Adrenal gland (tissue), 9 donors: ENCODE measurements at regions not wholly inside any gene's neighbourhood (a gene's known extent, or its start where the extent isn't known, plus 50 kb on each side); places are given as distances from the start of the nearest gene placed in this dataset.

Source experiments
- DNase-seq, 7 donors: peaks; one replicate each; pipeline ENCODE4 v3.0.0-alpha.2; 2019 to 2020
- H3K27ac ChIP-seq, 5 donors: fragments of 200-600 bp; sonication (generic) in 4 of 5; 1 replicate in 3 of 5; 2 replicates in 2 of 5; pipeline versions ENCODE4 v1.5.1 to v1.8.0; 2016 to 2020; ENCODE audit warnings: mild to moderate bottlenecking in 1 of 5
- H3K27me3 ChIP-seq: fragments of 200-600 bp; 2 replicates; pipeline ENCODE4 v1.8.0; 2021
- H3K36me3 ChIP-seq, 2 donors: fragments of 200-600 bp; replicated peaks in 1 of 2; 1 replicate in 1 of 2; 2 replicates in 1 of 2; pipeline versions ENCODE4 v1.5.1 to v1.8.0; 2018 to 2022
- H3K4me1 ChIP-seq, 2 donors: fragments of 200-600 bp; replicated peaks in 1 of 2; 1 replicate in 1 of 2; 2 replicates in 1 of 2; pipeline versions ENCODE4 v1.5.1 to v1.8.0; 2018 to 2021
- H3K4me3 ChIP-seq, 4 donors: fragments of 200-600 bp; sonication (generic) in 3 of 4; one replicate each; pipeline ENCODE4 v1.5.1; 2016 to 2018
- H3K9me3 ChIP-seq, 3 donors: fragments of 200-600 bp; sonication (generic) in 1 of 3; replicated peaks in 1 of 3; 1 replicate in 2 of 3; 2 replicates in 1 of 3; pipeline versions ENCODE4 v1.5.1 to v1.8.0; 2016 to 2021
- POLR2A ChIP-seq, 2 donors: fragments of 450-650 bp; IDR thresholded peaks; one replicate each; pipeline ENCODE4 v1.6.1; 2017; ENCODE audit warnings: antibody characterized with exemption in 2 of 2, mild to moderate bottlenecking in 2 of 2, moderate library complexity in 1 of 2
- WGBS, 4 donors: extraction: QIAGEN DNeasy Blood & Tissue Kit in 2 of 4; methylation state at CpG; one replicate each; pipeline versions ENCODE4 v1.1.5 to v1.1.7; 2013 to 2017; 5-methylcytosine and 5-hydroxymethylcytosine counted together
- intact Hi-C, 2 donors: fragments of 100-400 bp; cut with DNase I; formaldehyde crosslinking; loops; one replicate each; pipeline versions ENCODE4 v1.14.1 to v1.15.0; 2022 to 2023
- TF ChIP-seq, protein P1 (sequence below), 6 experiments: fragments of 450-650 bp in 4 of 6; fragments of 200-600 bp in 2 of 6; sonication (generic) in 1 of 6; IDR thresholded peaks; 1 replicate in 5 of 6; 2 replicates in 1 of 6; pipeline versions ENCODE4 v1.5.1 to v1.8.0; 2016 to 2021; ENCODE audit warnings: antibody characterized with exemption in 6 of 6, mild to moderate bottlenecking in 2 of 6, moderate library complexity in 1 of 6
- donor health status: healthy with polysubstance abuse.
- donor health status: Bipolar disorder and iron deficiency.
- donor health status: DM: yes; HTN: yes; CAD: no.
- donor health status: DM: no; HTN: no; CAD: no.
- donor health status: DM: no; HTN: no; CAD: no.

DNA sequence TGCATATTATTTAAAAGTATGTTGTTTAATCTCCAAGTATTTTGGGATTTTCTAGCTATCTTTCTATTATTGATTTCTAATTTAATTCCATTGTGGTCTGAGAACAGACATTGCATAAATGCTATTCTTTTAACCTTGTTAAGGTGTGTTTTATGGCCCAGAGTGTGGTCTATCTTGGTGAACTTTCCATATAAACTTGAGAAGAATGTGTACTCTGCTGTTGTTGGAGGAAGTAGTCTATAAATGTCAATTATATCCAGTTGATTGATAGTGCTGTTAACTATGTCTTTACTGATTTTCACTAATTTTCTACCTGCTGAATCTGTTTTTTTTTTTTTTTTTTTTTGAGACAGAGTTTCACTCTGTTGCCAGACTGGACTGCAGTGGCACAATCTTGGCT lies 180.9 kb downstream of the ZNF621 start:
- intact Hi-C loops = no loop called here
- H3K36me3 ChIP-seq = no peaks in the 10 kb centered on the region

DNA sequence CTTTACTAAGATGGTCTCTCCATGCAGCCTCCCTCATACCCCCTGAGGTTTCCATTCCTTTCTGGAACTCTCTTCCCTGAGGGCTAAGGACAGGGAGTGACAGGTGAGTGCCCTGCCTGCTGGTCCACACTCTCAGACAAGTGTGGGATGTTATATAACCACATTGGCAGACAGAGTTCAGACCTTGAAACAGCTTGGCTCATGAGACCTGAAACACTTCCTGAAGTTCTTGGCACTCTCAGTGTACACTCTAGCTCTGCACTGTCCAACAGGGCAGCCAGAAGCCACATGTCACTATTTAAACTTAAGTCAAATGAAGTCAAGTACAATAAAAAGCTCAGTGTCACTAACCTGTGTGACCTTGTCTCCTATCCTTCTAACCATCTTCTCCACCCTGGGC lies 188.5 kb downstream of the ZNF621 start:
- intact Hi-C loops = no loop called here
- H3K4me1 ChIP-seq = no peaks in the 10 kb centered on the region

More for the DNA sequence above, 180.9 kb downstream of the ZNF621 start:
- Histone ChIP-seq H3K27me3 (no peaks in the 10 kb centered on the region), H3K4me1 (no peaks in the 10 kb centered on the region), H3K4me3 (no peak overlapping the region), H3K9me3 (no peaks in the 10 kb centered on the region), H3K27ac (no peak overlapping the region)
- no peak for DNase-seq
- no peak for TF ChIP-seq POLR2A (IDR thresholded peaks at IDR 0.05)
- TF ChIP-seq, protein P1, sequence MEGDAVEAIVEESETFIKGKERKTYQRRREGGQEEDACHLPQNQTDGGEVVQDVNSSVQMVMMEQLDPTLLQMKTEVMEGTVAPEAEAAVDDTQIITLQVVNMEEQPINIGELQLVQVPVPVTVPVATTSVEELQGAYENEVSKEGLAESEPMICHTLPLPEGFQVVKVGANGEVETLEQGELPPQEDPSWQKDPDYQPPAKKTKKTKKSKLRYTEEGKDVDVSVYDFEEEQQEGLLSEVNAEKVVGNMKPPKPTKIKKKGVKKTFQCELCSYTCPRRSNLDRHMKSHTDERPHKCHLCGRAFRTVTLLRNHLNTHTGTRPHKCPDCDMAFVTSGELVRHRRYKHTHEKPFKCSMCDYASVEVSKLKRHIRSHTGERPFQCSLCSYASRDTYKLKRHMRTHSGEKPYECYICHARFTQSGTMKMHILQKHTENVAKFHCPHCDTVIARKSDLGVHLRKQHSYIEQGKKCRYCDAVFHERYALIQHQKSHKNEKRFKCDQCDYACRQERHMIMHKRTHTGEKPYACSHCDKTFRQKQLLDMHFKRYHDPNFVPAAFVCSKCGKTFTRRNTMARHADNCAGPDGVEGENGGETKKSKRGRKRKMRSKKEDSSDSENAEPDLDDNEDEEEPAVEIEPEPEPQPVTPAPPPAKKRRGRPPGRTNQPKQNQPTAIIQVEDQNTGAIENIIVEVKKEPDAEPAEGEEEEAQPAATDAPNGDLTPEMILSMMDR (IDR thresholded peaks at IDR 0.05) = no peak

DNA sequence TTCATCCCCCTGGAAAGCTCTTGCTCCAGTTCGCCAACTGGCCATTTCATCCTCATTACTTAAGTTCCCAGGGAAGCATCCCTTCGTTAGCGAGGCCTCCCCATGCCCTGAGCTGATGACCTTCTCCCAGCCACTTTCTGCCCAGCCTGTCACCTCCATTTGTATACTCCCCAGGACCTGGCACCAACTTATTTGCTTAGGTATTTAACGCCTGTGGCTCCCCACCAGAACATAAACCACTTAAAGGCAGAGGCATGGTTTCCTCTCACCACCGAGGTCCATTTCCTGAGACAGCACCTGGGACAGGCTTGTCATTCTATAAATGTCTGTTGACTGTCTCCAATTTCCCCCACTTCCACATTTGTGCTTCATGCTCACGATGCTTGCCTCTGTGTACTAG lies 189.0 kb downstream of the ZNF621 start:
- DNase-seq = no peak
- Histone ChIP-seq H3K4me3 (no peak overlapping the region), H3K36me3 (no peaks in the 10 kb centered on the region), H3K4me1 (no peaks in the 10 kb centered on the region), H3K9me3 (no peaks in the 10 kb centered on the region), H3K27me3 (no peaks in the 10 kb centered on the region), H3K27ac (no peak overlapping the region)
- WGBS, 4 donors = 82 to 88% (median 84%) methylated on average over 6 of the region's 6 CpGs
- no peak for TF ChIP-seq POLR2A (IDR thresholded peaks at IDR 0.05)
- TF ChIP-seq, protein P1 (IDR thresholded peaks at IDR 0.05) = no peak
- intact Hi-C loops = no loop called here

More for the DNA sequence above, 188.5 kb downstream of the ZNF621 start:
- peak in 3 of 7 donors; percentile 16 to 35 (median 33) for DNase-seq
- no peaks in the 10 kb centered on the region for H3K27me3 ChIP-seq
- no peak overlapping the region for H3K27ac ChIP-seq
- H3K4me3 ChIP-seq = no peak overlapping the region
- no peaks in the 10 kb centered on the region for H3K9me3 ChIP-seq
- no peaks in the 10 kb centered on the region for H3K36me3 ChIP-seq
- TF ChIP-seq, protein P1 (IDR thresholded peaks at IDR 0.05) = no peak
- TF ChIP-seq POLR2A (IDR thresholded peaks at IDR 0.05) = no peak

DNA sequence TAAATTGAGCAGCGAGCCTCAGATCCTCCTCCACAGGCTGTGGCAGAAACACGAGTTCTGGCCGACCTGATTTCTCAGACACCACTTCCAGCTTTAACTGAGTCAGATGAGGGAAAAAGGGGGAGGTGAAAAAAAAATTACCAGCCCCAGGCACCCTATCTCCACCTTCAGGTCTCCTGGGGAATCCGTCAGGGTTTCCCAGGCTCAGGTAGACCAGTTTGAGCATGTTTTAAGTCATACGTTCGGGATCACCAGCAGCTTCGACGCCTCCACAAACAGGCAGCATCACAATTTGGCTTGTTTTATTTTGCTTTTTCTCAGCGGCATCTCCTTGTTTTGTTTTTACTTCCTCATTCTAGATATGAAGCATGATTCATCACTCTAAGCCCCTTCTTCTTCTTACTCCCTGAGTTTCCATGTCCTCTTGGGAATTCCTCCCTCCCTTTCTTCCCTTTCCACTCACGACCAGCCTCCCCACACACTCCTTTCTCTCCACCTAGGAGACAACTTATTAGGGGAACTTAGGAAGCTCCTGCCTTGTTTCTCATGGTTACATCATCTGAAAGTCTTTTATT lies 190.1 kb downstream of the ZNF621 start:
- H3K9me3 ChIP-seq = no peaks in the 10 kb centered on the region
- no peak overlapping the region for H3K27ac ChIP-seq
- WGBS, 4 donors = 73 to 76% (median 75%) methylated on average over 10 of the region's 10 CpGs
- no peaks in the 10 kb centered on the region for H3K36me3 ChIP-seq
- intact Hi-C loops = no loop called here
- no peak for TF ChIP-seq POLR2A (IDR thresholded peaks at IDR 0.05)
- TF ChIP-seq, protein P1 (IDR thresholded peaks at IDR 0.05) = no peak
- H3K4me1 ChIP-seq = no peaks in the 10 kb centered on the region
- no peaks in the 10 kb centered on the region for H3K27me3 ChIP-seq
- no peak for DNase-seq
- H3K4me3 ChIP-seq = no peak overlapping the region
